Skeletal muscle satellite cell (primary cell): ENCODE measurements at regions not wholly inside any gene's neighbourhood (a gene's known extent, or its start where the extent isn't known, plus 50 kb on each side); places are given as distances from the start of the nearest gene placed in this dataset.
"Not testable (repeated sequence)": the region's sequence is repeated elsewhere in the genome, so short reads cannot be mapped to it uniquely, and the experiment has no call there.

Experiments
- H3K27me3 ChIP-seq: 2 replicates; pipeline ENCODE4 v1.7.0; 2013; ENCODE audit warnings: low read length; ENCODE audit not compliant: control insufficient read depth, insufficient read depth
- H3K36me3 ChIP-seq: 2 replicates; pipeline ENCODE4 v1.7.0; 2013; ENCODE audit warnings: mild to moderate bottlenecking, control low read depth, low read length; ENCODE audit not compliant: insufficient read depth
- H3K4me1 ChIP-seq: 2 replicates; pipeline ENCODE4 v1.7.0; 2013; ENCODE audit warnings: low read length; ENCODE audit not compliant: control insufficient read depth, insufficient read depth
- H3K4me2 ChIP-seq: 2 replicates; pipeline ENCODE4 v1.7.0; 2013; ENCODE audit warnings: mild to moderate bottlenecking, low read length
- H3K4me3 ChIP-seq: 2 replicates; pipeline ENCODE4 v1.7.0; 2013; ENCODE audit warnings: low read length
- H3K9ac ChIP-seq: 2 replicates; pipeline ENCODE4 v1.7.0; 2013; ENCODE audit warnings: mild to moderate bottlenecking, low read depth, low read length, moderate library complexity
- H3K9me3 ChIP-seq: replicated peaks from 2 replicates; pipeline ENCODE4 v1.7.0; 2013; ENCODE audit warnings: mild to moderate bottlenecking, control low read depth, low read length

GRCh38 chr17:37813751-37814150, 68.9 kb upstream of the HNF1B start:
- Histone ChIP-seq H3K9me3 (no peaks in the 10 kb centered on the region), H3K4me3 (no peak overlapping the region), H3K4me1 (no peaks in the 10 kb centered on the region)

GRCh38 chr17:37808846-37809245, 64.0 kb upstream of the HNF1B start:
- H3K4me3 ChIP-seq, H3K36me3 ChIP-seq, H3K4me2 ChIP-seq, H3K4me1 ChIP-seq, H3K9me3 ChIP-seq, H3K9ac ChIP-seq: not testable (repeated sequence)
- H3K27me3 ChIP-seq: peaks cover 22% of the 10 kb centered on the region

More at GRCh38 chr17:37813751-37814150, 68.9 kb upstream of the HNF1B start:
- H3K9ac ChIP-seq: no peak overlapping the region
- H3K36me3 ChIP-seq: no peaks in the 10 kb centered on the region
- H3K27me3 ChIP-seq: peaks cover 27% of the 10 kb centered on the region
- H3K4me2 ChIP-seq: no peak overlapping the region

GRCh38 chr17:37802712-37803416, 58.0 kb upstream of the HNF1B start:
- H3K4me2 ChIP-seq: no peak overlapping the region
- no peak overlapping the region for H3K4me3 ChIP-seq
- no peak overlapping the region for H3K9ac ChIP-seq
- no peaks in the 10 kb centered on the region for H3K4me1 ChIP-seq
- no peaks in the 10 kb centered on the region for H3K36me3 ChIP-seq
- H3K27me3 ChIP-seq: peaks cover 45% of the 10 kb centered on the region
- no peaks in the 10 kb centered on the region for H3K9me3 ChIP-seq

- H3K4me3 ChIP-seq: no peak overlapping the region
These were observed 57.3 kb upstream of the HNF1B start for GRCh38 chr17:37802061-37802595.

GRCh38 chr17:37801171-37801570, 56.3 kb upstream of the HNF1B start:
- Histone ChIP-seq H3K4me3 (no peak overlapping the region), H3K36me3 (no peaks in the 10 kb centered on the region), H3K4me2 (no peak overlapping the region), H3K4me1 (no peaks in the 10 kb centered on the region), H3K9me3 (no peaks in the 10 kb centered on the region), H3K9ac (no peak overlapping the region), H3K27me3 (peaks cover 52% of the 10 kb centered on the region)

More at GRCh38 chr17:37802061-37802595, 57.3 kb upstream of the HNF1B start:
- Histone ChIP-seq H3K9me3 (no peaks in the 10 kb centered on the region), H3K36me3 (no peaks in the 10 kb centered on the region), H3K9ac (no peak overlapping the region), H3K27me3 (peaks cover 47% of the 10 kb centered on the region), H3K4me2 (no peak overlapping the region), H3K4me1 (no peaks in the 10 kb centered on the region)

- H3K27me3 ChIP-seq: peaks cover 64% of the 10 kb centered on the region
- no peak overlapping the region for H3K4me3 ChIP-seq
- no peaks in the 10 kb centered on the region for H3K4me1 ChIP-seq
- H3K4me2 ChIP-seq: no peak overlapping the region
- H3K36me3 ChIP-seq: no peaks in the 10 kb centered on the region
- no peak overlapping the region for H3K9ac ChIP-seq
- no peaks in the 10 kb centered on the region for H3K9me3 ChIP-seq
These were observed 52.3 kb upstream of the HNF1B start for GRCh38 chr17:37797206-37797605.

- no peak overlapping the region for H3K9ac ChIP-seq
- H3K36me3 ChIP-seq: no peaks in the 10 kb centered on the region
- no peak overlapping the region for H3K4me2 ChIP-seq
- no peaks in the 10 kb centered on the region for H3K9me3 ChIP-seq
- H3K27me3 ChIP-seq: peaks cover 64% of the 10 kb centered on the region
- H3K4me3 ChIP-seq: no peak overlapping the region
- no peaks in the 10 kb centered on the region for H3K4me1 ChIP-seq
These were observed 51.2 kb upstream of the HNF1B start for GRCh38 chr17:37796076-37796475.
